ENCODE measurements at regions not wholly inside any gene's neighbourhood (a gene's known extent, or its start where the extent isn't known, plus 50 kb on each side); places are given as distances from the start of the nearest gene placed in this dataset.

- TF ChIP-seq EZH2 (IDR thresholded peaks at IDR 0.05; ENCODE audit: borderline replicate concordance, low read length) (no peak), CTCF (IDR thresholded peaks at IDR 0.05; ENCODE audit: low read length) (no peak)
Measured at GRCh38 chr14:58907803-58908202, 270.0 kb downstream of the DACT1 start.

All from OCI-LY1 (cell line).